HG02798 (cell line): ENCODE measurements at regions not wholly inside any gene's neighbourhood (a gene's known extent, or its start where the extent isn't known, plus 50 kb on each side); places are given as distances from the start of the nearest gene placed in this dataset.
"Not testable (repeated sequence)": the region's sequence is repeated elsewhere in the genome, so short reads cannot be mapped to it uniquely, and the experiment has no call there.

Experiments
- ATAC-seq: cut with Tn5 transposase; IDR thresholded peaks from one replicate; pipeline ENCODE4 v1.9.1; 2021; ENCODE audit warnings: mild to moderate bottlenecking; ENCODE audit not compliant: unreplicated experiment, poor library complexity

- no peak for ATAC-seq
Measured at GRCh38 chr11:98003606-98004371, 1017.0 kb upstream of the CNTN5 start.

GRCh38 chr11:98007072-98007471 lies 1013.7 kb upstream of the CNTN5 start:
- ATAC-seq, result no peak

GRCh38 chr11:98027652-98028051 lies 993.1 kb upstream of the CNTN5 start:
- ATAC-seq, result no peak

GRCh38 chr11:98029832-98030231 lies 990.9 kb upstream of the CNTN5 start:
- no peak for ATAC-seq

- ATAC-seq, result no peak
Measured at GRCh38 chr11:98036810-98037209, 983.9 kb upstream of the CNTN5 start.

- ATAC-seq, result no peak
Measured at GRCh38 chr11:98040061-98040808, 980.5 kb upstream of the CNTN5 start.

- ATAC-seq, result no peak
Measured at GRCh38 chr11:98047647-98048046, 973.1 kb upstream of the CNTN5 start.

- ATAC-seq, result no peak
Measured at GRCh38 chr11:98053851-98054250, 966.9 kb upstream of the CNTN5 start.

- no peak for ATAC-seq
Measured at GRCh38 chr11:98056945-98057344, 963.8 kb upstream of the CNTN5 start.

- ATAC-seq, result no peak
Measured at GRCh38 chr11:98059488-98059887, 961.3 kb upstream of the CNTN5 start.

GRCh38 chr11:98060759-98061158 lies 960.0 kb upstream of the CNTN5 start:
- ATAC-seq, result no peak

- ATAC-seq, result no peak
Measured at GRCh38 chr11:98061858-98062257, 958.9 kb upstream of the CNTN5 start.

- no peak for ATAC-seq
Measured at GRCh38 chr11:98062714-98063113, 958.0 kb upstream of the CNTN5 start.

- ATAC-seq, result no peak
Measured at GRCh38 chr11:98068251-98068650, 952.5 kb upstream of the CNTN5 start.

GRCh38 chr11:98069147-98069546 lies 951.6 kb upstream of the CNTN5 start:
- ATAC-seq, result not testable (repeated sequence)

- no peak for ATAC-seq
Measured at GRCh38 chr11:98069861-98070260, 950.9 kb upstream of the CNTN5 start.

- ATAC-seq, result no peak
Measured at GRCh38 chr11:98090861-98091505, 929.8 kb upstream of the CNTN5 start.

GRCh38 chr11:98099371-98099770 lies 921.4 kb upstream of the CNTN5 start:
- no peak for ATAC-seq

- ATAC-seq, result no peak
Measured at GRCh38 chr11:98100689-98101088, 920.1 kb upstream of the CNTN5 start.

GRCh38 chr11:98101329-98101728 lies 919.4 kb upstream of the CNTN5 start:
- no peak for ATAC-seq

GRCh38 chr11:98104249-98104648 lies 916.5 kb upstream of the CNTN5 start:
- ATAC-seq, result no peak
